SU-DHL-6 (cell line): ENCODE measurements at regions not wholly inside any gene's neighbourhood (a gene's known extent, or its start where the extent isn't known, plus 50 kb on each side); places are given as distances from the start of the nearest gene placed in this dataset.

Experiments
- H2AFZ ChIP-seq: fragments of 200-600 bp; sonication (generic); 2 replicates; pipeline ENCODE4 v1.6.1; 2014; ENCODE audit warnings: low read depth, mild to moderate bottlenecking, moderate library complexity, mixed read lengths, antibody characterized with exemption, low read length; ENCODE audit not compliant: severe bottlenecking
- H3F3A ChIP-seq: fragments of 200-600 bp; shearing (Covaris generic); 2 replicates; pipeline ENCODE4 v1.6.0; 2016; ENCODE audit warnings: antibody characterized with exemption, mild to moderate bottlenecking; ENCODE audit not compliant: insufficient read depth
- H3K27ac ChIP-seq: fragments of 200-600 bp; sonication (generic); 2 replicates; pipeline ENCODE4 v1.5.1; 2016; ENCODE audit warnings: low read depth, mild to moderate bottlenecking, low read length, moderate library complexity, mixed read lengths
- H3K27me3 ChIP-seq: fragments of 200-600 bp; sonication (generic), shearing (Covaris generic); 2 replicates; pipeline ENCODE4 v1.6.0; 2014; ENCODE audit warnings: mild to moderate bottlenecking, low read length
- H3K36me3 ChIP-seq: fragments of 200-600 bp; sonication (generic); 2 replicates; pipeline ENCODE4 v1.6.1; 2014; ENCODE audit warnings: mild to moderate bottlenecking, low read length, mixed read lengths
- H3K4me2 ChIP-seq: fragments of 300-600, 200-600 bp; shearing (Covaris generic), sonication (generic); 2 replicates; pipeline ENCODE4 v1.6.0; 2014; ENCODE audit warnings: low read length, low read depth, mild to moderate bottlenecking; ENCODE audit not compliant: poor library complexity, severe bottlenecking
- H3K4me3 ChIP-seq: fragments of 200-600 bp; sonication (generic); 2 replicates; pipeline ENCODE4 v1.5.1; 2014; ENCODE audit warnings: antibody characterized with exemption, low read length, mild to moderate bottlenecking, mixed read lengths; ENCODE audit not compliant: insufficient read depth, poor library complexity, severe bottlenecking
- H3K79me2 ChIP-seq: fragments of 200-600 bp; sonication (generic); 2 replicates; pipeline ENCODE4 v1.6.1; 2014; ENCODE audit warnings: mild to moderate bottlenecking, low read length, moderate library complexity; ENCODE audit not compliant: insufficient read depth
- H3K9ac ChIP-seq: fragments of 200-600 bp; sonication (generic); 2 replicates; pipeline ENCODE4 v1.7.0; 2014; ENCODE audit warnings: mild to moderate bottlenecking, low read length
- H3K9me2 ChIP-seq: fragments of 200-600 bp; sonication (generic); replicated peaks from 2 replicates; pipeline ENCODE4 v1.6.1; 2014; ENCODE audit warnings: low read length; ENCODE audit not compliant: insufficient read depth
- H3K9me3 ChIP-seq: fragments of 200-600 bp; sonication (generic); 2 replicates; pipeline ENCODE4 v1.6.1; 2014; ENCODE audit warnings: low read length, mixed read lengths; ENCODE audit not compliant: insufficient read depth
- H4K20me1 ChIP-seq: fragments of 200-600 bp; sonication (generic); 2 replicates; pipeline ENCODE4 v1.6.1; 2014; ENCODE audit warnings: low read depth, mild to moderate bottlenecking, antibody characterized with exemption, low read length, moderate library complexity, mixed read lengths
- CTCF ChIP-seq: fragments of 200-600 bp; sonication (generic); IDR thresholded peaks from one replicate; pipeline ENCODE4 v1.5.1; 2017; ENCODE audit warnings: antibody characterized with exemption, mild to moderate bottlenecking, low read length, moderate library complexity; ENCODE audit not compliant: insufficient read depth, poor library complexity, severe bottlenecking
- EZH2phosphoT487 ChIP-seq: fragments of 200-600 bp; sonication (generic), shearing (Covaris generic); conservative IDR thresholded peaks from 2 replicates; pipeline ENCODE4 v1.6.1; 2018; ENCODE audit warnings: mild to moderate bottlenecking, antibody characterized with exemption, low read length, moderate library complexity, mixed read lengths

DNA sequence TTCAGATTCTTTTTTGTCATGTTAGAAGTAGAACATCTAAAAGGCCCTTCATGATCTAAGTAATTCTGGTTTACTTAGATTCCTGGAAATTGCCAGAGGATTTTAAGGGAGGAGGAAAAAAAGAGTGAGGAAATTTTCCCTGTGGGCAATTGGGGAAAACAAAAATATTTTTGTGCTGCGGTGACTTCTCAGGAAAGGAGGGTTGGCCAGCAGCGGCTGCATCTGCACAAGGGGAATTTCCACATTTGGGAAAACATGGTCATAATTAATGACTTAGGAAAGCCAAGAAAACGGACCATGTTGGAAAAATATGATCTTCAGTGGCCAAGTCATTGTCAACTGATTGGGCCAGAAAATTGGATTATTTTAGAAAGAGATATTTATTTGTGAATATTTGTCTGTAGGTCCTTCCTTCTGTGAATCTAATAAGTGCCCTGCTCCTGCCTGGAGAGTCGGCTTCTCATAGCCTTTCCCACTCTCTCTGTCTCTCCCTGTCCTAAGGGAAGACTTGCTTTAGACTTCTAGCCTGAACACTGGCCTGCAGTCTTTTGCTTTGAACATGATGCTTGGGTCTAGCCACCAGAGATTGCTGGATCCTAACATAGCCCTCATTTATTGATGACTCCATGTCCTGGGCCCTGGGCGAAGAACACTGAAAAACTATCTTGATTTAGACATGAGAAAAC is 124.2 kb upstream of the MKLN1 start:
- H3K27ac ChIP-seq: no peak overlapping the region
- H3K27me3 ChIP-seq: no peaks in the 10 kb centered on the region
- TF ChIP-seq CTCF (no peak), EZH2phosphoT487 (no peak)
- H3K9ac ChIP-seq: no peak overlapping the region
- H3K4me3 ChIP-seq: no peak overlapping the region
- H4K20me1 ChIP-seq: no peaks in the 10 kb centered on the region
- no peaks in the 10 kb centered on the region for H3F3A ChIP-seq
- H3K4me2 ChIP-seq: no peak overlapping the region
- H3K79me2 ChIP-seq: no peaks in the 10 kb centered on the region
- no peak overlapping the region for H2AFZ ChIP-seq
- no peaks in the 10 kb centered on the region for H3K36me3 ChIP-seq
- no peaks in the 10 kb centered on the region for H3K9me3 ChIP-seq
- no peaks in the 10 kb centered on the region for H3K9me2 ChIP-seq

DNA sequence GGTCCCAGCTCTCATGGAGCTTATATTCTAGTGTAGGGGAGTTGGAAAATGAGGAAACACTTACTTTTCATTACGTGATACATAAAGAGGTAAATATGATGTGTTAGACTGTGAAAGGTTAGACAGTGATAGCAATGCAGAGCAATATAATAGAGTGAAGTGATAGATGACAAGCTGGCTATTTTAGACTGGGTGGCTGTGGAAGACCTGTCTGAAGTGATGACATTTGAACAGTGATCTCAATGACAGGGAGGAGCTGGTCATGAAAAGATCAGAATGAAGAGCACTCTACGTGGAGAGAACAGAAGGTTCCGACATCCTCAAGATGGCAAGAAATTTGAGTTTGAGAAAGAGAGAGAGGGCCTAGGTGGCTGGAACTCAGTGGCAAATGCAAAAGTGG is 118.9 kb upstream of the MKLN1 start:
- TF ChIP-seq CTCF (no peak), EZH2phosphoT487 (no peak)
- Histone ChIP-seq H3K79me2 (no peaks in the 10 kb centered on the region), H3K27ac (no peak overlapping the region), H2AFZ (no peak overlapping the region), H3K9me2 (no peaks in the 10 kb centered on the region), H3F3A (no peaks in the 10 kb centered on the region), H3K27me3 (no peaks in the 10 kb centered on the region), H3K9me3 (no peaks in the 10 kb centered on the region), H3K4me2 (no peak overlapping the region), H3K4me3 (no peak overlapping the region), H3K9ac (no peak overlapping the region), H4K20me1 (no peaks in the 10 kb centered on the region), H3K36me3 (no peaks in the 10 kb centered on the region)

DNA sequence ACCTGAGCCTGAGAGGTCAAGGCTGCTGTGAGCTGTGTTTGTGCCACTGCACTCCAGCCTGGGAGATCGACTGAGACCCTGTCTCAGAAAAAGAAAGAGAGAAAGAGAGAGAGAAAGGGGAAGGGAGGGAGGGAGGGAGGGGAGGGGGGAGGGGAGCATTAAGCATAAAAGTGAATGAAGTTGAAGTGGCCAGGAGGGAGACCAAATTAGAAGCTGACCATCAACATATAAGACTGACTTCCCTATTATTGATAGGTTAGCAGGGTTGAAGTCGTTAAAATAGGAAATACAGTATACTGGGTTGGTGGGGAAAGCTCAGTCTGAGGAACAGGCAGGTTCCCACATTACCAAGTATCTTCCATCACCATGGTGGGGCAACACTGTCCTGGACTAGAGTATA is 117.1 kb upstream of the MKLN1 start:
- TF ChIP-seq EZH2phosphoT487 (no peak), CTCF (no peak)
- Histone ChIP-seq H3F3A (no peaks in the 10 kb centered on the region), H3K9me2 (no peaks in the 10 kb centered on the region)

More for the DNA sequence above, 117.1 kb upstream of the MKLN1 start:
- no peaks in the 10 kb centered on the region for H3K79me2 ChIP-seq
- no peaks in the 10 kb centered on the region for H4K20me1 ChIP-seq
- H3K9ac ChIP-seq: no peak overlapping the region
- no peak overlapping the region for H2AFZ ChIP-seq
- H3K27me3 ChIP-seq: no peaks in the 10 kb centered on the region
- H3K4me3 ChIP-seq: no peak overlapping the region
- H3K36me3 ChIP-seq: no peaks in the 10 kb centered on the region
- H3K27ac ChIP-seq: no peak overlapping the region
- no peaks in the 10 kb centered on the region for H3K9me3 ChIP-seq
- no peak overlapping the region for H3K4me2 ChIP-seq
